ENCODE measurements at regions not wholly inside any gene's neighbourhood (a gene's known extent, or its start where the extent isn't known, plus 50 kb on each side); places are given as distances from the start of the nearest gene placed in this dataset.

DNA sequence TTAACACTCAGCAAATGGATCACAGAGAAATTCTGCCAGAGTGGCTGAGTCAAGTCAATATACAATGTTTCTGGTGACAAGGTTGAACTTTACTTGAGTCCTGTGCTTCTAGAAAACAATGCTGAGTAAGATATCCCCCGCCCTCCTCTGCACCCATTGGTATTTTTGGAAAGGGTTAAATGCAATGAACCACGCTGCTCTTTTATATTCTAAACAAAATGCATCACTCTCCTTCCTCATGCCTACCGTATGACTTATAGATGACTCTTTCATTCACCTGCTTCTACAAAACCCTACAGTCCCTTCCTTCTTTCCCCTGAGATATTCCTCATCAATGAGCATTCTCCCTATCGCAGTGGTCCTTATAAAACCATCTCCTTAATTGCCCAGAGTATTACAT, 168.8 kb downstream of the TXNL1 start:
- Histone ChIP-seq H3K4me3 (no peak overlapping the region), H3K27ac (no peak overlapping the region), H3K4me1 (no peaks in the 10 kb centered on the region), H3K4me2 (no peak overlapping the region), H3K9me3 (no peaks in the 10 kb centered on the region)
- TF ChIP-seq KDM1A (IDR thresholded peaks at IDR 0.05; ENCODE audit: low read depth): no peak
- TF ChIP-seq BCL3 (IDR thresholded peaks at IDR 0.05): no peak
- no peak for TF ChIP-seq CHD4 (IDR thresholded peaks at IDR 0.05; ENCODE audit: borderline replicate concordance)
- no peak for TF ChIP-seq CHD2 (IDR thresholded peaks at IDR 0.05; ENCODE audit: low read length, partially characterized antibody)
- TF ChIP-seq, protein P1, sequence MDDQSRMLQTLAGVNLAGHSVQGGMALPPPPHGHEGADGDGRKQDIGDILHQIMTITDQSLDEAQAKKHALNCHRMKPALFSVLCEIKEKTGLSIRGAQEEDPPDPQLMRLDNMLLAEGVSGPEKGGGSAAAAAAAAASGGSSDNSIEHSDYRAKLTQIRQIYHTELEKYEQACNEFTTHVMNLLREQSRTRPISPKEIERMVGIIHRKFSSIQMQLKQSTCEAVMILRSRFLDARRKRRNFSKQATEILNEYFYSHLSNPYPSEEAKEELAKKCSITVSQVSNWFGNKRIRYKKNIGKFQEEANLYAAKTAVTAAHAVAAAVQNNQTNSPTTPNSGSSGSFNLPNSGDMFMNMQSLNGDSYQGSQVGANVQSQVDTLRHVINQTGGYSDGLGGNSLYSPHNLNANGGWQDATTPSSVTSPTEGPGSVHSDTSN (IDR thresholded peaks at IDR 0.05): no peak
- TF ChIP-seq RAD21 (conservative IDR thresholded peaks at IDR 0.05 in 1 of 2, IDR thresholded peaks at IDR 0.05 in 1 of 2): no peak
- no peak for TF ChIP-seq NR3C1 (IDR thresholded peaks at IDR 0.05)
- FAIRE-seq (no peak), ATAC-seq (no peak), DNase-seq (ENCODE audit: low read depth in 1 of 2, low spot score in 1 of 2) (no peak)
- 35% methylated on average over 4 of the region's 4 CpGs for WGBS (ENCODE audit: missing lambda C conversion rate)
- ChIA-PET CTCF (no interaction called here), POLR2A (no interaction called here)

DNA sequence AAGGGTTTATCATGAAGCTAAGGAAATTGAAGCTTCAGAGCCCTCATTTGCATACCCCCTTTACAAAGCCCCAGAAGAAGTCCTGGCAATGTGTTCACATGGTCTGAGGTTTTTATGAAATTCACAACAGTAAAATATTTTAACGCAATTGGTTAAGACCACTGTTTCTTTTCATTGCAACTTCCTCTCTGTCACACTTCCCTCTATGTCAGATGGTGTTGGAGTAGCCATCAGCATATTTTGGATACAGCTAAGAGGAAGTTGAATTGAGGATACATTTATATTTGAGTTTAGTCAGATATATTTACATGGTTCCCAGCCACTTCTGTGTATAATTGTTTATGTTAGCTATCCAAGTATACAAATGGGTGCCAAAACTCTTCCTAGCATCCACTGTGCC, 170.0 kb downstream of the TXNL1 start:
- Histone ChIP-seq H3K4me3 (no peak overlapping the region), H3K4me2 (no peak overlapping the region), H3K9me3 (no peaks in the 10 kb centered on the region), H3K4me1 (no peaks in the 10 kb centered on the region), H3K27ac (no peak overlapping the region)
- WGBS (ENCODE audit: missing lambda C conversion rate): 91% methylated on average over 1 of the region's 1 CpG
- CTCF ChIA-PET: no interaction called here
- ATAC-seq (no peak), FAIRE-seq (no peak), DNase-seq (ENCODE audit: low read depth in 1 of 2, low spot score in 1 of 2) (no peak)
- POLR2A ChIA-PET: no interaction called here
- TF ChIP-seq BHLHE40 (IDR thresholded peaks at IDR 0.05; ENCODE audit: low read depth, low read length): no peak
- TF ChIP-seq ZFP36 (IDR thresholded peaks at IDR 0.05; ENCODE audit: borderline replicate concordance, partially characterized antibody): no peak
- no peak for TF ChIP-seq ESRRA (IDR thresholded peaks at IDR 0.05; ENCODE audit: borderline replicate concordance, low read length)
- TF ChIP-seq, protein P1 (IDR thresholded peaks at IDR 0.05): no peak
- TF ChIP-seq MAZ (IDR thresholded peaks at IDR 0.05; ENCODE audit: borderline replicate concordance, low read depth, low read length): no peak
- TF ChIP-seq RNF2 (IDR thresholded peaks at IDR 0.05; ENCODE audit: borderline replicate concordance, low read depth): no peak
- TF ChIP-seq KDM1A (IDR thresholded peaks at IDR 0.05; ENCODE audit: low read depth): no peak
- TF ChIP-seq EHMT2 (IDR thresholded peaks at IDR 0.05; ENCODE audit: low read depth): no peak
- TF ChIP-seq CBX8 (IDR thresholded peaks at IDR 0.05): no peak
- TF ChIP-seq MYC (IDR thresholded peaks at IDR 0.05; ENCODE audit: borderline replicate concordance, low read length): no peak
- TF ChIP-seq FOSB (CRISPR knock-in tag; IDR thresholded peaks at IDR 0.05): no peak
- no peak for TF ChIP-seq REST (IDR thresholded peaks at IDR 0.05)
- no peak for TF ChIP-seq RCOR1 (IDR thresholded peaks at IDR 0.05; ENCODE audit: low read depth, low read length)
